CD4-positive, alpha-beta T cell treated with Interleukin-4 for 4 hours (primary cell): ENCODE measurements at regions not wholly inside any gene's neighbourhood (a gene's known extent, or its start where the extent isn't known, plus 50 kb on each side); places are given as distances from the start of the nearest gene placed in this dataset.
"Not testable (repeated sequence)": the region's sequence is repeated elsewhere in the genome, so short reads cannot be mapped to it uniquely, and the experiment has no call there.

Experiments
- DNase-seq: peaks from one replicate; pipeline ENCODE4 v3.0.0-alpha.2; 2020

- no peak for DNase-seq
Observed at GRCh38 chr1:163914785-163915413, 593.1 kb downstream of the NUF2 start.

- no peak for DNase-seq
Observed at GRCh38 chr1:163922743-163923201, 601.0 kb downstream of the NUF2 start.

GRCh38 chr1:163924041-163924440, 602.3 kb downstream of the NUF2 start:
- no peak for DNase-seq

- no peak for DNase-seq
Observed at GRCh38 chr1:163927493-163927892, 605.7 kb downstream of the NUF2 start.

- DNase-seq: no peak
Observed at GRCh38 chr1:163928069-163928468, 606.3 kb downstream of the NUF2 start.

- DNase-seq: no peak
Observed at GRCh38 chr1:163928651-163929050, 606.9 kb downstream of the NUF2 start.

- DNase-seq: no peak
Observed at GRCh38 chr1:163932901-163933300, 611.1 kb downstream of the NUF2 start.

GRCh38 chr1:163933437-163933836, 611.7 kb downstream of the NUF2 start:
- no peak for DNase-seq

- DNase-seq: no peak
Observed at GRCh38 chr1:163935738-163936374, 614.1 kb downstream of the NUF2 start.

- DNase-seq: no peak
Observed at GRCh38 chr1:163959622-163960021, 599.4 kb upstream of the PBX1 start.

- no peak for DNase-seq
Observed at GRCh38 chr1:163970151-163970550, 588.8 kb upstream of the PBX1 start.

- no peak for DNase-seq
Observed at GRCh38 chr1:163970699-163971098, 588.3 kb upstream of the PBX1 start.

GRCh38 chr1:163973586-163973985, 585.4 kb upstream of the PBX1 start:
- no peak for DNase-seq

GRCh38 chr1:163974120-163974519, 584.9 kb upstream of the PBX1 start:
- DNase-seq: no peak

GRCh38 chr1:163980394-163980793, 578.6 kb upstream of the PBX1 start:
- DNase-seq: no peak

- DNase-seq: no peak
Observed at GRCh38 chr1:163981500-163982030, 577.4 kb upstream of the PBX1 start.

GRCh38 chr1:163983097-163983496, 575.9 kb upstream of the PBX1 start:
- DNase-seq: no peak

GRCh38 chr1:163985700-163986099, 573.3 kb upstream of the PBX1 start:
- DNase-seq: no peak

- no peak for DNase-seq
Observed at GRCh38 chr1:163999131-163999530, 559.9 kb upstream of the PBX1 start.

- not testable (repeated sequence) for DNase-seq
Observed at GRCh38 chr1:164006186-164006585, 552.8 kb upstream of the PBX1 start.

- no peak for DNase-seq
Observed at GRCh38 chr1:164006621-164007020, 552.4 kb upstream of the PBX1 start.

GRCh38 chr1:164017239-164017638, 541.7 kb upstream of the PBX1 start:
- DNase-seq: no peak

- no peak for DNase-seq
Observed at GRCh38 chr1:164020391-164020790, 538.6 kb upstream of the PBX1 start.

- no peak for DNase-seq
Observed at GRCh38 chr1:164021813-164022212, 537.2 kb upstream of the PBX1 start.

GRCh38 chr1:164033782-164034181, 525.2 kb upstream of the PBX1 start:
- DNase-seq: no peak
